VCaP (cell line): ENCODE measurements at regions not wholly inside any gene's neighbourhood (a gene's known extent, or its start where the extent isn't known, plus 50 kb on each side); places are given as distances from the start of the nearest gene placed in this dataset.

ENCODE experiments used
- H3K27ac ChIP-seq: fragments of 450-650 bp; 2 replicates; pipeline ENCODE4 v1.5.1; 2017
- CTCF ChIP-seq: fragments of 450-650 bp; conservative IDR thresholded peaks from 2 replicates; pipeline ENCODE4 v1.5.1; 2017; ENCODE audit warnings: mild to moderate bottlenecking, moderate library complexity

DNA sequence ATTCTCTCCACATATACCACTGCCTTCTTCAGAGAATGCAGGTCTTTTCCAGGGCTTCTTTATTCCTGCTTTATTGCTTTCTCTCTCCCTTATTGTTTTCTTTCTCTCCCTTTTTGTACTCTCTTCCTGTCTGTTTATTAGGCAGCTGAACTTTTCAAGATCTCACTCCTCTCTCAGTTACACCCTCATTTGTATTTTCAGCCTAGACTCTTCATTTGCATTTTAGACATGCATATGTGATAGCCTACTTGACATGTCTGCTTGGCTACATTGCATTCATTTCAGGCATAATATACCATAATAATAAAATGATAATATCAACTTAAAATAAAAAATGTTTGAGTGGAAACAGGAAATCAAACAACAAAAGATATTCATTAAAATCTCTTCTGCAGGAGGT lies 377.9 kb upstream of the TNC start:
- H3K27ac ChIP-seq, result peak overlapping the region; percentile 96
- no peak for TF ChIP-seq CTCF

GRCh38 chr9:115498303-115498702 lies 380.3 kb upstream of the TNC start:
- no peak for TF ChIP-seq CTCF
- peak overlapping the region; percentile 96 for H3K27ac ChIP-seq

DNA sequence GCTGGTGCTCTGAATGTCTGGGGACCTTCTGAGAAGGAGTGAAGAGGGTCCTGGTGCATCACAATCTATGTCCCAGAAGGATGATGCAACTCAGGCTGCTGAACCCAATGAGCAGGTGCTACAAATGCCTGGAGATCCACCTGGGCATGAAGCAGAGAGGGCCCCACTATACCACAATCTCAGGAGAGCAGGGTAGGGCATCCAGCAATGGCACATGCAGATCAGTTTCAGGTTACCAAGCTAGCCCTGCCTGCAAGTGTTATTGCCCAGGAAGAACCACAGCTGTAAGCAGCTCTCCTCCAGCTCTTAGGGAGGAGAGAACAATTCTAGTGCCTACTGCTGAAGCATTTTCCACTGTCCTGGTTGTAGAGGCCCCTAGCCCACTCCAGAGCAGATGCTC lies 389.2 kb upstream of the TNC start:
- H3K27ac ChIP-seq, result no peak overlapping the region
- no peak for TF ChIP-seq CTCF

- TF ChIP-seq CTCF, result no peak
- no peak overlapping the region for H3K27ac ChIP-seq
Observed at GRCh38 chr9:115513148-115513547, 395.2 kb upstream of the TNC start.

DNA sequence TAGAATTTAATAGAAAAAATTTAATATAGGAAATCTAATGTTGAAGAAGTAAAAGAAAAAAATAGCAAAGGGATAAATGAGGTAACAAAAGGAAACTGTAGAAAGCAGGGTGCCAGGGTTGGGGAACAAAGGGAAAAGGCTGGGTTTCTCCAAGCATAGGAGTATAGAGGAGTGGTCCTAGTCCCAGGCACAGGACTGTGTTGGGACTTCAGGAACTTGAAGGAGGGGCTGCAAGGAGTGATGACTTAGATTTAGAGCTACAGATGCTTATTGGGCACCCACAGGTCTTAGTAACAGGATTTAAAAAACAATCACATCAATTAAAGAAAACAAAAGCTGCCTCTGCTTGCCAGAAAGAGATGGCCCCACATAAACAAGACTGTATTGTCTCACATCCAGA lies 396.5 kb upstream of the TNC start:
- no peak overlapping the region for H3K27ac ChIP-seq
- no peak for TF ChIP-seq CTCF

GRCh38 chr9:115517335-115518075 lies 399.5 kb upstream of the TNC start:
- no peak for TF ChIP-seq CTCF
- H3K27ac ChIP-seq, result no peak overlapping the region

DNA sequence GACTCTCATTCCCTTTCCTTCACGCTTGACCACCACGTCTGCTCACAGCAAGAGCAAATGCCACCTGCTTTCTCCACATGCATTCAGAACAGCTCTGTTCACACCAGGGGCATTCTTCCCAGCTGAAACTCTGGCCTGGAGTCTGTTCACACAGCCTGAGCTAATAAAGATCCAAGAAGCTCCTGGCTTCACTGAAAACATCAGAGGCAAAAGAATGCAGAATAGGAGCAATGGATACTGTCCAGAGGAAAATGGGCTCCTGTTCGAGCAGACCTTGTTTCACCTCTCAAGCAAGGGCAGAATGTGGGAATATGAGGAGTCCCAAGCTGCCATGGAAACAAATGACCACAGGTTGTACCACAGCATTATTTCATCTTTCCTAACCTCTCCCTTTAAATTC lies 402.7 kb upstream of the TNC start:
- TF ChIP-seq CTCF, result no peak
- no peak overlapping the region for H3K27ac ChIP-seq
